ENCODE measurements at regions not wholly inside any gene's neighbourhood (a gene's known extent, or its start where the extent isn't known, plus 50 kb on each side); places are given as distances from the start of the nearest gene placed in this dataset.
A peak's percentile ranks its signal among the peaks of the same experiment; 100 is the strongest.
"Not testable (repeated sequence)": the region's sequence is repeated elsewhere in the genome, so short reads cannot be mapped to it uniquely, and the experiment has no call there.

GRCh38 chr20:12130781-12131180 is 213.1 kb downstream of the BTBD3 start:
- H3K4me3 ChIP-seq (ENCODE audit: control insufficient read depth, low read depth, low read length), result no peak overlapping the region
- DNase-seq (ENCODE audit: low read depth), result no peak
- TF ChIP-seq CTCF (conservative IDR thresholded peaks at IDR 0.05; ENCODE audit: control insufficient read depth, insufficient read depth, low read depth, low read length), result no peak

- H3K4me3 ChIP-seq (ENCODE audit: control insufficient read depth, low read depth, low read length), result no peak overlapping the region
- TF ChIP-seq CTCF (conservative IDR thresholded peaks at IDR 0.05; ENCODE audit: control insufficient read depth, insufficient read depth, low read depth, low read length), result no peak
- DNase-seq (ENCODE audit: low read depth), result no peak
These were observed 215.9 kb downstream of the BTBD3 start for GRCh38 chr20:12133553-12133952.

GRCh38 chr20:12145951-12146350 is 228.3 kb downstream of the BTBD3 start:
- not testable (repeated sequence) for DNase-seq (ENCODE audit: low read depth); H3K4me3 ChIP-seq (ENCODE audit: control insufficient read depth, low read depth, low read length)

- TF ChIP-seq CTCF (conservative IDR thresholded peaks at IDR 0.05; ENCODE audit: control insufficient read depth, insufficient read depth, low read depth, low read length), result no peak
- DNase-seq (ENCODE audit: low read depth), result peak; percentile 90
- H3K4me3 ChIP-seq (ENCODE audit: control insufficient read depth, low read depth, low read length), result no peak overlapping the region
These were observed 235.3 kb downstream of the BTBD3 start for GRCh38 chr20:12152996-12153395.

GRCh38 chr20:12153628-12154027 is 235.9 kb downstream of the BTBD3 start:
- TF ChIP-seq CTCF (conservative IDR thresholded peaks at IDR 0.05; ENCODE audit: control insufficient read depth, insufficient read depth, low read depth, low read length), result no peak
- peak; percentile 78 for DNase-seq (ENCODE audit: low read depth)

GRCh38 chr20:12156252-12156651 is 238.6 kb downstream of the BTBD3 start:
- TF ChIP-seq CTCF (conservative IDR thresholded peaks at IDR 0.05; ENCODE audit: control insufficient read depth, insufficient read depth, low read depth, low read length), result no peak
- H3K4me3 ChIP-seq (ENCODE audit: control insufficient read depth, low read depth, low read length), result no peak overlapping the region
- no peak for DNase-seq (ENCODE audit: low read depth)

More at GRCh38 chr20:12153628-12154027, 235.9 kb downstream of the BTBD3 start:
- H3K4me3 ChIP-seq (ENCODE audit: control insufficient read depth, low read depth, low read length), result no peak overlapping the region

- no peak overlapping the region for H3K4me3 ChIP-seq (ENCODE audit: control insufficient read depth, low read depth, low read length)
- TF ChIP-seq CTCF (conservative IDR thresholded peaks at IDR 0.05; ENCODE audit: control insufficient read depth, insufficient read depth, low read depth, low read length), result no peak
- DNase-seq (ENCODE audit: low read depth), result peak; percentile 50
These were observed 241.6 kb downstream of the BTBD3 start for GRCh38 chr20:12159261-12159660.
